ENCODE measurements at regions not wholly inside any gene's neighbourhood (a gene's known extent, or its start where the extent isn't known, plus 50 kb on each side); places are given as distances from the start of the nearest gene placed in this dataset.

DNA sequence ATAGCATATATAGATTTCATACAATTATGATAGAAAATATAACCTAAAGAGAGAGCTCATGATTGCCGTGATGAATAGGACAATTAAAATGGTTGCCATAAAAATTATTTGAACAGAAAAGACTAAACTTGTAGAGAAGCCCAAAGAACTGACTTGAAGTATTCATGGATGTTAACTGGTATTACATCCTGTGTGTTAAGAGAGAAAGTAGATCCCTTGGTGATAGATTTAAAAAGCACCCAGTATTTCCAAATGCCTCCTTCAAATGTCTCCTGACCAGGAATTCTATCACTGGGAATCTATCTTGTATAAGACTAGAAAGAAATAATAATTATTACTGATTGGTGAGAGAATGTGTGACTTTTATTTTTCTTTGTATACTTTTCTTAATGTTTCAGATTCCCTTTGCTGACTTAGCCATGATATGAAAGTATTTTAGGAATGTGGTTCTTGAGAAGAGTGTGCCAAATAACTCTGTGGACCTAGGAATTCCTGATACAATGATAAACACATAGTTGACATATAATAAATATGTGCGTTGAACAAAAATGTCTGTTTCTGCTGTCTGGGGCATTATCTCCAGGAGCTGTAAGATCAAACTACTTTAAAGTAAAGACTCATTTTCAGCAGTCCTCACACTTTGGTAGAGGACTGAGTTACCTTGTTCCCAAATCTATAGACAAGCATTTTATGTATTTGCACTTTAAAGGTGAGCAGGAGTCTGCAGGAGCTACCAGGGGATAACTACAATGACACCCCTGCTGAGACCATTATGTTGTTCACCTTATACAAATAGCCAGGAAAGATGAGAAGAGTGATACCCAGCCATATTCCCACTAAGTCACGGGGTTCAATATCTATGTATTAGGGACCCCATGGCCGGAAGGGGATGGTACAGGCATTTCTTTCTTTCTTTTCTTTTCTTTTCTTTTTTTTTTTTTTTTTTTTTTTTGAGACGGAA, 211.1 kb upstream of the TLE4 start:
- Histone ChIP-seq H3K27ac (ENCODE audit: low read length) (no peak overlapping the region), H3K4me1 (ENCODE audit: control insufficient read depth, insufficient read depth, low read length) (no peaks in the 10 kb centered on the region), H3K27me3 (ENCODE audit: control insufficient read depth, insufficient read depth) (no peaks in the 10 kb centered on the region), H3K4me3 (ENCODE audit: low read length) (no peak overlapping the region), H3K9me3 (ENCODE audit: control insufficient read depth, low read length) (no peaks in the 10 kb centered on the region)
- intact Hi-C loops (cut with DNase I), result no loop called here
- no peak for DNase-seq
- 65% methylated on average over 5 of the region's 5 CpGs for WGBS
- no peak for ATAC-seq

DNA sequence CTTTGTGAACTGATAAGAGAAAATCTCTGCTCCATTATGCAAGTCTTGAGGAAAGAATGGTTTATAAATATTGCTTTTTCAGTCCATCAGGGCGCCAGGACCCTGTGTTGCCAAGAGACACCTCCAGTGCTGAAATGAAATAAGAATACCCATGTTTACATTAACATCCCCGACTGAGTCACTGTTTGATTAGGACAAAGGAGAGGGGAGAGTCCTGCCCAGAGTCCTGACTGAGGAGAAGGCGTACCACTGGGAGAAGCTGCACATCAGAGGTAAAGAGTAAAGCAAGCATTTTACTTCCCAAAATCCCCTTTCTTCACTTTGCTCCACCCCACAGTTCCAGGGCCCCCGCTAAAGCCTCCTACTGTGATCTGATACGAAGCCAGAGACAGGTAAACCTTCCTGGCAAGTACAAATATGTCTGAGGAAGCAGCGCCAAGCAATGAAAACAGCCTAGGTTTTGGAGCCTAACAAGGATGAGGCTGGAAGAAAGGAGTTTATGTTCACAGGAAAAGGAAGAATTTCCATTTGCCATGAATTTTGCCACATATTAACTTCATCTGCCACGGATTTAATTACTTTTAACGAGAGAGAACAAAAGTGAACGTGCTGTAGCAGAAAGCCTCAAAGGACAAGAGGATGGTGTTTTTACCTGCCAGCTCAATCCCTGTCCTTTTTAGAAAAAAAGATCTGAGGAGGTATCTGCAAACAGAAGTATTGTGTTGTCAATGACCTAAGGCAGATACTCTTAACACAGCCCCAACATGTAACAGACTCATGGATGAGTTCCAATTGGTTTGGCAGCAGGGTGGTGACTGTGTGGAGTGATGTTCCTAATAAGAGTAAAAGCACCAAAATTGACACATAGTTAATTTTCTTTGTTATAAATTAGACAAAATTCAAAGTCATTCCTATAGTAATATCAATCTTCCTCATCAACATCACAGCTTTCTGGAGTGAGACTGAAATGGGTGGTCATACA, 209.4 kb upstream of the TLE4 start:
- no peak overlapping the region for H3K4me3 ChIP-seq (ENCODE audit: low read length)
- WGBS, result 52% methylated on average over 9 of the region's 9 CpGs
- no peaks in the 10 kb centered on the region for H3K4me1 ChIP-seq (ENCODE audit: control insufficient read depth, insufficient read depth, low read length)
- no peak overlapping the region for H3K27ac ChIP-seq (ENCODE audit: low read length)
- H3K9me3 ChIP-seq (ENCODE audit: control insufficient read depth, low read length), result no peaks in the 10 kb centered on the region
- DNase-seq (no peak), ATAC-seq (no peak)
- intact Hi-C loops (cut with DNase I), result no loop called here
- H3K27me3 ChIP-seq (ENCODE audit: control insufficient read depth, insufficient read depth), result no peaks in the 10 kb centered on the region

DNA sequence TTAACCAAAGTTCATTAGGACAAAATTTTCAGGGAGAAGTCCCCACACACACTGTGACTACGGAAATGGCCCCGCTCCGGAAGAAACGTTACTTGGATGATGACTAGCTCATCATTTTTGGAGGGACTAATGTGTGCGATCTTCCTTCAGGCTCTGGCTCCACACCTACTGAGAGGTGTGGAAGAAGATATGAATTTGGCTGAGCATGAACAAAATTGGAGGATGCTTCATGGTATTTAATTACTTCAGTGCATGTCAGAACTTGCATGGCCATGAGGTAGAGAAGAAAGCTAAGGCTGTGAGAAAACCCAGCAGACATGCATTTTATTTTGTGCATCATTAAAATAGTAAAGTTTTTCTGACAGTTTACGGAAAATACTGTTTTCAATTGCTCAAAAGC, 202.1 kb upstream of the TLE4 start:
- 91% methylated on average over 6 of the region's 6 CpGs for WGBS

DNA sequence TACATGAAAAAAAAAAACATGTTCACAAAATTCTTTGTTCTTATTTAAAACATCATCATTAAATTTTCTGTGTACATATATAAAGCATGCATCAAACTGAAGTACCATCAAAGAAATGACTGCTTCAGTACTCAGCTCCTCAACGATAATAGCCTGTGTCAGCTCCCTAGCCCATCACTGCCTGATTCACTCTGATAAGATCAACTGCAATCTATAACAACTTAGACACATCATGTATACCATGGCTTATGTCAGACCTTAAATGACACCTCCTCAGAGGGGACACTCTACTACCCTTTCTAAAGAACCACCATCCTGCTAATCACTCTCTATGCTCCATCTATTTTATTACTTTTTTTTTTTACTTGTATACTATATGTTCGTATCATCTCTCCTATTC, 200.5 kb upstream of the TLE4 start:
- H3K27me3 ChIP-seq (ENCODE audit: control insufficient read depth, insufficient read depth), result no peaks in the 10 kb centered on the region
- no peak for ATAC-seq
- WGBS, result 75% methylated on average over 2 of the region's 2 CpGs
- DNase-seq, result no peak
- no peak overlapping the region for H3K4me3 ChIP-seq (ENCODE audit: low read length)
- H3K27ac ChIP-seq (ENCODE audit: low read length), result no peak overlapping the region
- no peaks in the 10 kb centered on the region for H3K9me3 ChIP-seq (ENCODE audit: control insufficient read depth, low read length)
- H3K4me1 ChIP-seq (ENCODE audit: control insufficient read depth, insufficient read depth, low read length), result no peaks in the 10 kb centered on the region
- intact Hi-C loops (cut with DNase I), result no loop called here

More for the DNA sequence above, 202.1 kb upstream of the TLE4 start:
- Histone ChIP-seq H3K9me3 (ENCODE audit: control insufficient read depth, low read length) (no peaks in the 10 kb centered on the region), H3K27ac (ENCODE audit: low read length) (no peak overlapping the region), H3K27me3 (ENCODE audit: control insufficient read depth, insufficient read depth) (no peaks in the 10 kb centered on the region), H3K4me1 (ENCODE audit: control insufficient read depth, insufficient read depth, low read length) (no peaks in the 10 kb centered on the region), H3K4me3 (ENCODE audit: low read length) (no peak overlapping the region)
- DNase-seq (no peak), ATAC-seq (no peak)
- intact Hi-C loops (cut with DNase I), result no loop called here

DNA sequence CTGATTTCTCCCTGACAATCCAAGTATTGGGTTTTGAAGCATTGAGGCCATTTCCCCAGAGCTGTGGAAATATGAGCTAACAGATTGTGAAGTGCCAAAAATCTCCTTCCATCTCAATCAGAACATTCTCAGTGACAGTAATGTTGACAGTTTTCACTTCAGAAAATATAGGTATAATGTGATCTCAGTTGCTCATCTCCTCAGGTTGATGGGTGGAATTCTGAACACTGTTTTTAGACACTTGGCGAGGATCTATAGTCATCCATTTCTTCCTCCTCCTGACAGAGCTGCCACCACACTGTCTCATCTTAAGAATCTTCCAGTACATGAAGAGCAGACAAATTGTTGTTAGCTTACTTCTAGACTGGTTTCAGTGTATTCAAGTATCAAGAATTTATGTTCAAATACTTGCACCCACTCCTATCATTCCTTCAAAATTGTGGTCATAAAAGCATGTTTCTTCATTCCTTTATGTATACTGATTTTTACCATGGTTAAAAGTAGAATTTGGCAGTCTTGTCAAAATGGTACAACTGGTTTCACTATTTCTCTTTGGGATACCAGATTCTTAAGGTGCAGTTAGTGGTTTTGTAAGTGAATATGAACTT, 199.7 kb upstream of the TLE4 start:
- Histone ChIP-seq H3K4me1 (ENCODE audit: control insufficient read depth, insufficient read depth, low read length) (no peaks in the 10 kb centered on the region), H3K27me3 (ENCODE audit: control insufficient read depth, insufficient read depth) (no peaks in the 10 kb centered on the region), H3K4me3 (ENCODE audit: low read length) (no peak overlapping the region), H3K9me3 (ENCODE audit: control insufficient read depth, low read length) (no peaks in the 10 kb centered on the region), H3K27ac (ENCODE audit: low read length) (no peak overlapping the region)
- intact Hi-C loops (cut with DNase I), result no loop called here
- DNase-seq (no peak), ATAC-seq (no peak)
- WGBS, result 88% methylated on average over 1 of the region's 1 CpG

DNA sequence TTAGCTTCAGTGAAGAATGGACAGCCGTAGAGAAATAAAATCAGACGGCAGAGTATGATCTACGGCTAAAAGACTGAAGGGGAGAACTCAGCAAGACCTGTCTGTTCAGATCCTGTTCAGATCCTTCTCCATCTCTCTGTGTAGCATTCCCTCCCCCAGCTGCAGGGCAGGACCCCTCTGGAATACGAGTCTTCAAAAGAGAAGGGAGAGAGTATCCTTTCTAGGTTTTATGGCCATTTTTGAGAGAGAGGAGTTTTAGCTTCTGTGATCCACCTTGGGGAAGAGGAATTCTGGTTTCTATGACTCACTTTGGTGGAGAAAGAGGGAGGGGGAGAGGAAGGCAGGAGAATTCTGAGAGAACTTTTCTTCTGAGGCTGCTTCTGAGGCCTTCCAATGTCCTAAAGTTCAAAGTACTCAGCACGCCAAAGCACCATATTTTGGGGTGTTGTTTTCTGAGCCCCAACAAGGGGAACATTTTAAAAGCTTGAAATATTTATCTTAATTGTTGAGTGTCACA, 194.4 kb upstream of the TLE4 start:
- WGBS, result 82% methylated on average over 5 of the region's 5 CpGs
- DNase-seq (no peak), ATAC-seq (no peak)
- intact Hi-C loops (cut with DNase I), result no loop called here
- Histone ChIP-seq H3K4me1 (ENCODE audit: control insufficient read depth, insufficient read depth, low read length) (no peaks in the 10 kb centered on the region), H3K27me3 (ENCODE audit: control insufficient read depth, insufficient read depth) (no peaks in the 10 kb centered on the region), H3K4me3 (ENCODE audit: low read length) (no peak overlapping the region), H3K27ac (ENCODE audit: low read length) (no peak overlapping the region), H3K9me3 (ENCODE audit: control insufficient read depth, low read length) (no peaks in the 10 kb centered on the region)

DNA sequence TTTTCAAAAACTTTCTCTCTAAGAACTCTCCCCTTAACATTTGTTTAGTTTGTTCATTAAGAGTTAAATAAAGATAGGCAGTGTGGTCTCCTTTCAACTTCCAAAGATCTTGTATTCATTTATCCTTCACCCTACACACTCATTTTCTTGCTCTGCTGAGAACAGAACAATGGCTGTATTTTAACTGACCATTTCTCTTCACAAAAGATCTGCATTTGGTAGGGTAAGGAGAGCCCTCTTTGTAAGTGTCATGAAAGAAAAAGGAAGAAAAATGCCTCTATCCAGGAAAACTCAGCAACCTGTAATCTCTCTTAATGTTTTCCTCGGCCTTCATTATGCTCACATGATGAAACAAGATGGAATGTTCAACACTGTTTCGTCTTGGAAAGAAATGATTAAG, 193.7 kb upstream of the TLE4 start:
- H3K27me3 ChIP-seq (ENCODE audit: control insufficient read depth, insufficient read depth), result no peaks in the 10 kb centered on the region
- WGBS, result 63% methylated on average over 2 of the region's 2 CpGs
- intact Hi-C loops (cut with DNase I), result no loop called here
- ATAC-seq (no peak), DNase-seq (no peak)
- no peak overlapping the region for H3K4me3 ChIP-seq (ENCODE audit: low read length)
- no peaks in the 10 kb centered on the region for H3K4me1 ChIP-seq (ENCODE audit: control insufficient read depth, insufficient read depth, low read length)
- no peak overlapping the region for H3K27ac ChIP-seq (ENCODE audit: low read length)
- no peaks in the 10 kb centered on the region for H3K9me3 ChIP-seq (ENCODE audit: control insufficient read depth, low read length)

DNA sequence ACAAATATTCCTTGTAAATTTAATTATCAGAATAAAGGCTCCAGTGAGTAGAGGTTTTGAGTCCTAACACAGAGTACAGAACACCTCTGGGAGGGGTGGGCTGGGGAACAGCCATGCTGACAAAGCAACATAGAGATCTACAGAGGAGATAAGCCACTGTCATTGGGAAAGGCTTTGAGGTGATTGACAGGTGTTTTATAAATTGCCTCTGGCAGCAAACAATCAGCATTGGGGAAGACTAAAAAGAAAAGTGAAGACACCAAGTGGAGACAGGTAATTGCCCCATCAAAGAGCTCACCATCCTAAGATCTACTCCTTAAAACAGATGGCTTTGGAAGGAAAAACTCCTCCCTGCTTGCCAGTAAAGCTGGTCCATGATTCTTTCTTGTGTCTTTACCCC, 189.7 kb upstream of the TLE4 start:
- Histone ChIP-seq H3K27ac (ENCODE audit: low read length) (no peak overlapping the region), H3K27me3 (ENCODE audit: control insufficient read depth, insufficient read depth) (no peaks in the 10 kb centered on the region), H3K4me3 (ENCODE audit: low read length) (no peak overlapping the region), H3K4me1 (ENCODE audit: control insufficient read depth, insufficient read depth, low read length) (no peaks in the 10 kb centered on the region), H3K9me3 (ENCODE audit: control insufficient read depth, low read length) (no peaks in the 10 kb centered on the region)
- DNase-seq (no peak), ATAC-seq (no peak)
- intact Hi-C loops (cut with DNase I), result no loop called here

DNA sequence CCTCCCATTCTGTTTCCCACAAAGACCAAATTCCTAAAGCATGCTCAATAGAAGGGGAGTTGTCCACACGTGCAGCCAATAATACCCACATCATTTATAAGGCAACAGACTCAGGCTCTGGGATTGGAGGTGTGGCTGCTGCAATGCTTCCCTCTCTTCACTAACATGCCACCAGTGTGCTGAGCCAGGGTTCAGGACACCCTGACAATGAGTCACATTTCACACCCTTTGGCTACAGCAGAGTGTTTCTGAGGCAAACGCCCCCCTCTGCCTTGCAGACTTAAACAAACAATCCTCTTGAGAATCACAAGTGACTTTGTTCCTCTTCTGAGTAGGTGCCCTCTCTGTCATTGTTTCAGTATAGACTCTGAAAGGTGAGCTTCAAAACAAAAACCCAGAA, 189.3 kb upstream of the TLE4 start:
- no peak for ATAC-seq
- Histone ChIP-seq H3K27ac (ENCODE audit: low read length) (no peak overlapping the region), H3K27me3 (ENCODE audit: control insufficient read depth, insufficient read depth) (no peaks in the 10 kb centered on the region), H3K4me3 (ENCODE audit: low read length) (no peak overlapping the region), H3K9me3 (ENCODE audit: control insufficient read depth, low read length) (no peaks in the 10 kb centered on the region), H3K4me1 (ENCODE audit: control insufficient read depth, insufficient read depth, low read length) (no peaks in the 10 kb centered on the region)
- DNase-seq, result no peak
- intact Hi-C loops (cut with DNase I), result no loop called here
- WGBS, result 42% methylated on average over 2 of the region's 2 CpGs

DNA sequence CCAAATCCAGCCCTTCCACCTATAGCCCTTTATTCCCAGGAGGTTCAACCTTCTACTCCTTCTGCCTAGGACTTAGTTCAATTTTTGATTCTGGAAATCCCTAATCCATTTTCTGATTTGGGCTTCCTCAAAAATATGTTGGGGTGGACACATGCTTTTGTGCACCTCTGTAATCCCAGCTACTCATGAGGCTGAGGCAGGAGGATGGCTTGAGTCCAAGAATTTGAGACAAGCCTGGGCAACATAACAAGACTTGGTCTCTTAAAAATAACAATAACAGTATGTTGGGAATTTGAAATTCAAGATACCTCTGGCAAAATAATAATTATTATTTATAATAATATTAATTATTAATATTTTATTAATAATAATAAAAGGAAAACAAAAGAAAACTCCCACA, 188.7 kb upstream of the TLE4 start:
- ATAC-seq, result no peak
- intact Hi-C loops (cut with DNase I), result no loop called here
- H3K27me3 ChIP-seq (ENCODE audit: control insufficient read depth, insufficient read depth), result no peaks in the 10 kb centered on the region
- no peaks in the 10 kb centered on the region for H3K4me1 ChIP-seq (ENCODE audit: control insufficient read depth, insufficient read depth, low read length)
- no peak overlapping the region for H3K27ac ChIP-seq (ENCODE audit: low read length)
- no peak overlapping the region for H3K4me3 ChIP-seq (ENCODE audit: low read length)
- DNase-seq, result no peak
- H3K9me3 ChIP-seq (ENCODE audit: control insufficient read depth, low read length), result no peaks in the 10 kb centered on the region

DNA sequence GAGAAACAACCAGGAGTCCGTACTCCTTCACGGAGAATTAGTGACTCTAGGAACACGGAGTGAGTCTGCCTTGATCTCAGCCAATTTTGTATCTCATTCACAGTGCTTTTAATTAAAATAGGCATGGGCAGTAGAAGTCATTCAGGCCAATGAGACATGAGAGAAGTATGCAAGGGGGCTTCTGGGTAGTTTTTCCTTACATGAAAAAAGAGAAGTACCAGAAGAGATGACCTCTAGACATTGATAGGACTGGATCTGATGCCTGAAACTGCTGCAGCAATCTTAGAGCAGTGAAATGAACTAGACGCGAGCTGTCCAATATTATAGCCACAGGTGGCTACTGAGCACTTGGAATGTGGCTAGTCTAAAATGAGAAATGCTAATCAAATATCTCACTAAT, 187.7 kb upstream of the TLE4 start:
- Histone ChIP-seq H3K27me3 (ENCODE audit: control insufficient read depth, insufficient read depth) (no peaks in the 10 kb centered on the region), H3K4me3 (ENCODE audit: low read length) (no peak overlapping the region), H3K4me1 (ENCODE audit: control insufficient read depth, insufficient read depth, low read length) (no peaks in the 10 kb centered on the region), H3K27ac (ENCODE audit: low read length) (no peak overlapping the region), H3K9me3 (ENCODE audit: control insufficient read depth, low read length) (no peaks in the 10 kb centered on the region)
- 92% methylated on average over 5 of the region's 5 CpGs for WGBS
- no peak for DNase-seq
- no peak for ATAC-seq
- intact Hi-C loops (cut with DNase I), result no loop called here
